HepG2 (cell line): ENCODE measurements at regions not wholly inside any gene's neighbourhood (a gene's known extent, or its start where the extent isn't known, plus 50 kb on each side); places are given as distances from the start of the nearest gene placed in this dataset.

Source experiments
- ATAC-seq: fragments of 200-7000 bp; cut with Tn5 transposase; 3 replicates; pipeline ENCODE4 v1.9.1; 2020; ENCODE audit warnings: mild to moderate bottlenecking, moderate library complexity
- BruUV-seq: library from RNA; stranded (reverse); fragments of 400-500 nt; replicated peaks from 2 replicates; lab custom pipeline; 2021; lab: Mats Ljungman, UMichigan
- CTCF ChIA-PET: fragments of 300-600 bp; formaldehyde crosslinking; extraction: SDS; loops from one replicate; lab custom pipeline; 2021; ENCODE audit warnings: low total read pairs, inconsistent platforms, low intra/inter-chr PET ratio; lab: Yijun Ruan, JAX
- POLR2A ChIA-PET: fragments of 350-600 bp; sonication (Branson Sonifier 250); formaldehyde crosslinking; loops from one replicate; lab custom pipeline; 2020; ENCODE audit warnings: antibody characterized with exemption, inconsistent platforms; lab: Yijun Ruan, JAX
- DNase-seq: peaks from one replicate; pipeline ENCODE4 v3.0.0-alpha.2; 2015; ENCODE audit warnings: low spot score
- FAIRE-seq: peaks from 3 replicates; lab custom pipeline; 2011; peaks lifted over from hg19 to GRCh38; lab: Jason Lieb, UNC
- H2AFZ ChIP-seq: one replicate; pipeline ENCODE4 v1.6.1; 2011; ENCODE audit warnings: low read length, inconsistent platforms
- H3K27ac ChIP-seq: fragments of 300-600 bp; 3 replicates; pipeline ENCODE4 v1.8.0; 2011; ENCODE audit warnings: mixed run types, mild to moderate bottlenecking, mixed read lengths, low read length, inconsistent platforms; ENCODE audit not compliant: insufficient read depth; ENCODE audit errors: extremely low read length
- H3K27me3 ChIP-seq, 2 experiments: fragments of 200-600 bp in 1 of 2; 2 replicates in 1 of 2; 3 replicates in 1 of 2; pipeline versions ENCODE4 v1.6.0 to v1.8.0; 2011; ENCODE audit warnings: low read length in 2 of 2, mild to moderate bottlenecking in 2 of 2, moderate library complexity in 2 of 2, inconsistent platforms in 1 of 2; ENCODE audit not compliant: insufficient read depth in 2 of 2, control insufficient read depth in 1 of 2
- H3K36me3 ChIP-seq, 2 experiments: fragments of 200-600 bp in 1 of 2; replicated peaks in 1 of 2; 2 replicates in 1 of 2; 3 replicates in 1 of 2; pipeline versions ENCODE4 v1.5.1 to v1.8.0; 2011; ENCODE audit warnings: low read length in 2 of 2, inconsistent platforms in 1 of 2; ENCODE audit not compliant: insufficient read depth in 2 of 2, control insufficient read depth in 1 of 2
- H3K4me1 ChIP-seq: 2 replicates; pipeline ENCODE4 v1.5.1; 2012; ENCODE audit warnings: low read length, inconsistent platforms; ENCODE audit not compliant: insufficient read depth
- H3K4me2 ChIP-seq: 2 replicates; pipeline ENCODE4 v1.6.0; 2011; ENCODE audit warnings: low read depth, low read length, inconsistent platforms
- H3K4me3 ChIP-seq, 3 experiments: fragments of 200-600 bp in 1 of 3; sonication (generic), shearing (Covaris generic) in 1 of 3; replicated peaks in 1 of 3; 2 replicates each; pipeline ENCODE4 v1.5.1; 2011 to 2016; ENCODE audit warnings: low read length in 3 of 3, inconsistent platforms in 2 of 3, low read depth in 2 of 3, mild to moderate bottlenecking in 2 of 3, control low read depth in 1 of 3, mixed read lengths in 1 of 3; ENCODE audit not compliant: insufficient read depth in 1 of 3
- H3K79me2 ChIP-seq: one replicate; pipeline ENCODE4 v1.6.1; 2011; ENCODE audit warnings: low read length, inconsistent platforms; ENCODE audit not compliant: insufficient read depth
- H3K9ac ChIP-seq: 2 replicates; pipeline ENCODE4 v1.6.0; 2011; ENCODE audit warnings: mild to moderate bottlenecking, low read depth, low read length, inconsistent platforms; ENCODE audit not compliant: insufficient read depth
- H3K9me3 ChIP-seq: 2 replicates; pipeline ENCODE4 v1.5.1; 2012; ENCODE audit warnings: mild to moderate bottlenecking, low read length
- H4K20me1 ChIP-seq: 2 replicates; pipeline ENCODE4 v1.6.0; 2011; ENCODE audit warnings: inconsistent platforms, mild to moderate bottlenecking, low read length, moderate library complexity; ENCODE audit not compliant: insufficient read depth
- ZNF670 ChIP-seq: sonication (generic); formaldehyde crosslinking; IDR thresholded peaks from 2 replicates; pipeline ENCODE4 v1.8.0; 2022; ENCODE audit warnings: mild to moderate bottlenecking, missing genetic modification reagents, borderline replicate concordance
- ZNF724P ChIP-seq: sonication (generic); formaldehyde crosslinking; IDR thresholded peaks from 2 replicates; pipeline ENCODE4 v1.8.0; 2022; ENCODE audit warnings: missing genetic modification reagents, borderline replicate concordance
- WGBS: methylation state at CpG from one replicate; pipeline ENCODE4 v1.1.6; 2017; ENCODE audit warnings: low lambda C conversion rate; 5-methylcytosine and 5-hydroxymethylcytosine counted together
- in situ Hi-C: cut with HindIII; loops from 2 replicates; pipeline ENCODE4 v1.10.0; 2017; ENCODE audit warnings: low pct_unique_long_range_greater_than_20kb; ENCODE audit not compliant: extremely low pct_ligation_motif_present
- intact Hi-C: fragments of 100-400 bp; cut with micrococcal nuclease; formaldehyde crosslinking; loops from one replicate; pipeline ENCODE4 v1.10.0; 2022; ENCODE audit not compliant: unreplicated experiment
- TF ChIP-seq, protein P1 (sequence below): sonication (generic); formaldehyde crosslinking; IDR thresholded peaks from 2 replicates; pipeline ENCODE4 v1.5.0; 2020; ENCODE audit warnings: mild to moderate bottlenecking, missing genetic modification reagents, moderate library complexity
- TF ChIP-seq, protein P2 (sequence below): sonication (generic); formaldehyde crosslinking; IDR thresholded peaks from 2 replicates; pipeline ENCODE4 v1.4.0; 2020; ENCODE audit warnings: missing genetic modification reagents

DNA sequence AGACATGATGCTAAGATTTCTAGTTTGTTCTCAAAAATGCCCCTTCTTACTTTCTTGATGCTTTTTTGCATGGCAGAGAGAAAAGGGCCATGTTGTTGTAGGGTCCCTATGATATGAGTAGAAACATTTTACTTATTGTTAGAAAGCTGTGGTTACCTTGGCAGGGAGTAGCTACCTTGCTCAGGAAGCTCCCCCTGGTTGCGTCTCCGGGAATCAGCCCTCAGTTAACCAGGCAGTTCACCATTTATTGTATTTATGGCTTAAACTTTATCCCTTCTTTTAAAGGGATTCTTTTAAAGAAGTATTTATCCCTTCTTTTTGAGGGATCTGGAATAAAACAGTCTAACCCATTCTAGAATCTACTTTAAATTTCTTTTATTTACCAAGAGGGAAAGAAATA lies 113.9 kb upstream of the PROKR2 start:
- intact Hi-C loops = no loop called here
- Histone ChIP-seq H3K4me1 (no peaks in the 10 kb centered on the region), H3K9me3 (no peaks in the 10 kb centered on the region), H3K36me3 (no peaks in the 10 kb centered on the region), H3K27ac (no peak overlapping the region), H4K20me1 (no peaks in the 10 kb centered on the region), H3K9ac (no peak overlapping the region), H3K4me2 (no peak overlapping the region), H3K79me2 (no peaks in the 10 kb centered on the region), H3K4me3 (no peak overlapping the region), H3K27me3 (peaks cover 4 to 42% of the 10 kb centered on the region in 2 experiments; a peak in 4 of 5 replicates), H2AFZ (no peak overlapping the region)
- CTCF ChIA-PET = no interaction called here
- POLR2A ChIA-PET = no interaction called here
- ATAC-seq (no peak), FAIRE-seq (no peak), DNase-seq (no peak)
- TF ChIP-seq ZNF724P (CRISPR knock-in tag) (no peak), ZNF670 (CRISPR knock-in tag) (no peak)
- TF ChIP-seq, protein P1, sequence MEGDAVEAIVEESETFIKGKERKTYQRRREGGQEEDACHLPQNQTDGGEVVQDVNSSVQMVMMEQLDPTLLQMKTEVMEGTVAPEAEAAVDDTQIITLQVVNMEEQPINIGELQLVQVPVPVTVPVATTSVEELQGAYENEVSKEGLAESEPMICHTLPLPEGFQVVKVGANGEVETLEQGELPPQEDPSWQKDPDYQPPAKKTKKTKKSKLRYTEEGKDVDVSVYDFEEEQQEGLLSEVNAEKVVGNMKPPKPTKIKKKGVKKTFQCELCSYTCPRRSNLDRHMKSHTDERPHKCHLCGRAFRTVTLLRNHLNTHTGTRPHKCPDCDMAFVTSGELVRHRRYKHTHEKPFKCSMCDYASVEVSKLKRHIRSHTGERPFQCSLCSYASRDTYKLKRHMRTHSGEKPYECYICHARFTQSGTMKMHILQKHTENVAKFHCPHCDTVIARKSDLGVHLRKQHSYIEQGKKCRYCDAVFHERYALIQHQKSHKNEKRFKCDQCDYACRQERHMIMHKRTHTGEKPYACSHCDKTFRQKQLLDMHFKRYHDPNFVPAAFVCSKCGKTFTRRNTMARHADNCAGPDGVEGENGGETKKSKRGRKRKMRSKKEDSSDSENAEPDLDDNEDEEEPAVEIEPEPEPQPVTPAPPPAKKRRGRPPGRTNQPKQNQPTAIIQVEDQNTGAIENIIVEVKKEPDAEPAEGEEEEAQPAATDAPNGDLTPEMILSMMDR (CRISPR knock-in tag) = 0 out of 2 replicates have a peak, but pooled peaks have one; percentile 23
- TF ChIP-seq, protein P2, sequence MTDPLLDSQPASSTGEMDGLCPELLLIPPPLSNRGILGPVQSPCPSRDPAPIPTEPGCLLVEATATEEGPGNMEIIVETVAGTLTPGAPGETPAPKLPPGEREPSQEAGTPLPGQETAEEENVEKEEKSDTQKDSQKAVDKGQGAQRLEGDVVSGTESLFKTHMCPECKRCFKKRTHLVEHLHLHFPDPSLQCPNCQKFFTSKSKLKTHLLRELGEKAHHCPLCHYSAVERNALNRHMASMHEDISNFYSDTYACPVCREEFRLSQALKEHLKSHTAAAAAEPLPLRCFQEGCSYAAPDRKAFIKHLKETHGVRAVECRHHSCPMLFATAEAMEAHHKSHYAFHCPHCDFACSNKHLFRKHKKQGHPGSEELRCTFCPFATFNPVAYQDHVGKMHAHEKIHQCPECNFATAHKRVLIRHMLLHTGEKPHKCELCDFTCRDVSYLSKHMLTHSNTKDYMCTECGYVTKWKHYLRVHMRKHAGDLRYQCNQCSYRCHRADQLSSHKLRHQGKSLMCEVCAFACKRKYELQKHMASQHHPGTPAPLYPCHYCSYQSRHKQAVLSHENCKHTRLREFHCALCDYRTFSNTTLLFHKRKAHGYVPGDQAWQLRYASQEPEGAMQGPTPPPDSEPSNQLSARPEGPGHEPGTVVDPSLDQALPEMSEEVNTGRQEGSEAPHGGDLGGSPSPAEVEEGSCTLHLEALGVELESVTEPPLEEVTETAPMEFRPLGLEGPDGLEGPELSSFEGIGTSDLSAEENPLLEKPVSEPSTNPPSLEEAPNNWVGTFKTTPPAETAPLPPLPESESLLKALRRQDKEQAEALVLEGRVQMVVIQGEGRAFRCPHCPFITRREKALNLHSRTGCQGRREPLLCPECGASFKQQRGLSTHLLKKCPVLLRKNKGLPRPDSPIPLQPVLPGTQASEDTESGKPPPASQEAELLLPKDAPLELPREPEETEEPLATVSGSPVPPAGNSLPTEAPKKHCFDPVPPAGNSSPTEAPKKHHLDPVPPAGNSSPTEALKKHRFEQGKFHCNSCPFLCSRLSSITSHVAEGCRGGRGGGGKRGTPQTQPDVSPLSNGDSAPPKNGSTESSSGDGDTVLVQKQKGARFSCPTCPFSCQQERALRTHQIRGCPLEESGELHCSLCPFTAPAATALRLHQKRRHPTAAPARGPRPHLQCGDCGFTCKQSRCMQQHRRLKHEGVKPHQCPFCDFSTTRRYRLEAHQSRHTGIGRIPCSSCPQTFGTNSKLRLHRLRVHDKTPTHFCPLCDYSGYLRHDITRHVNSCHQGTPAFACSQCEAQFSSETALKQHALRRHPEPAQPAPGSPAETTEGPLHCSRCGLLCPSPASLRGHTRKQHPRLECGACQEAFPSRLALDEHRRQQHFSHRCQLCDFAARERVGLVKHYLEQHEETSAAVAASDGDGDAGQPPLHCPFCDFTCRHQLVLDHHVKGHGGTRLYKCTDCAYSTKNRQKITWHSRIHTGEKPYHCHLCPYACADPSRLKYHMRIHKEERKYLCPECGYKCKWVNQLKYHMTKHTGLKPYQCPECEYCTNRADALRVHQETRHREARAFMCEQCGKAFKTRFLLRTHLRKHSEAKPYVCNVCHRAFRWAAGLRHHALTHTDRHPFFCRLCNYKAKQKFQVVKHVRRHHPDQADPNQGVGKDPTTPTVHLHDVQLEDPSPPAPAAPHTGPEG (CRISPR knock-in tag) = no peak
- BruUV-seq = no TSS peak
- WGBS = 10% methylated on average over 2 of the region's 2 CpGs
- in situ Hi-C loops = no loop called here
